HG03064 (cell line): ENCODE measurements at regions not wholly inside any gene's neighbourhood (a gene's known extent, or its start where the extent isn't known, plus 50 kb on each side); places are given as distances from the start of the nearest gene placed in this dataset.

Experiments used
- ATAC-seq: cut with Tn5 transposase; IDR thresholded peaks from one replicate; pipeline ENCODE4 v1.9.1; 2021; ENCODE audit warnings: low read depth; ENCODE audit not compliant: unreplicated experiment

DNA sequence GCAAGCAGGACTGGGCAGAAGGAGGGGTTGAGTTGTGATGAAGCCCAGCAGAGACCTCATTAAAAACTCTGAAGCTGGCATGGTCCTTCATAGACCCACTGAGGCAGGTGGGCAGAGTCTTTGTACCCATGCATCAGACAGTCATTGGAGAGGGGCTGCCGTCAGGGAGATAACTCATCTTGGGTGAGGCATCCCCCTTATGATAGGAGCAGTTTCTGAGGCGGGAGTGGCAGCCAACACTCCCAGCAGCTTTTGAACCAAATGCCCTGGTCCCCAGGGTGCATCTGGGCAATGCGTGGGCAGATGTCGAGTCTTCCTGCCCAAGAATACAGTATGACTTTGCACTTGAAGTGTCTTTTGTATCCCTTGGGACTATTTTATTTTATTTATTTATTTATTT is 68.1 kb downstream of the HTR5A start:
- ATAC-seq = no peak

DNA sequence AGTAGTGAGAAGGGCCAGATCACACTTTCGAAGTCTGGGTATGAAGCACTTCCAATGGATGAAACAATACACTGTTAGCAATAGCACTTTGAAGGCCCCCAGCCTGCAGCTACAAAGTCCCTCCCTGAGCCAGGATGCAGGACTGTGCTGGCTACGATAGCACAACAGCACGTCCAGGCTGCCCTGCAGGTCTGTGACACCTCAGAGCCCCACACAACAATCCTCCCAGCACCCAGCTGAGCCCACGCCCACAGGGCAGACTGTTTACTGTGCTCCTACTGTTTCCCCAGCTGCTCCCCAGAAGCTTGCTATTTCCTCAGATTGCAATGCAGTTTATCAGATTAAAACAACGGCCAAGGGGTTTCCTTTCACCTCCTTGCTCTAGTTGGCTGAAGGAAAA is 71.4 kb downstream of the HTR5A start:
- no peak for ATAC-seq

DNA sequence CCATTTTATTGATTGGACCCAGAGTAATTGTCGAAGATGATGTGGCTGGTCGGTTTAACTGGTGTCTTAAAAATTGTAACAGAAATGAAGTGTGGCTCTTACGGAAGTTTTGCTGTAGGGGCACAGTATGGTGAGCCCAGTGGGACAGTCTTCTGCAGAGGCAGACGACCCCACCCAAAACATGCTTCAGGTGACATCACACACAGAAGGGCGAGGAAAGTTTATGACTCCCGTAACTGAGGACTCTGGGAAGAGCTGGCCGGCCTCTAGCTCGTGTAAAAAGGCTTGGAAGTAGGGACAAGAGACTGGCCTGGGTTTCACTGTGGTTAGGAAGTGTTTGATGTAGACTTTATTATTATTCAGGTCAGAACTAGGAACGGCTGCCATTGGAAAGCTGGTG is 73.3 kb downstream of the HTR5A start:
- ATAC-seq = no peak

DNA sequence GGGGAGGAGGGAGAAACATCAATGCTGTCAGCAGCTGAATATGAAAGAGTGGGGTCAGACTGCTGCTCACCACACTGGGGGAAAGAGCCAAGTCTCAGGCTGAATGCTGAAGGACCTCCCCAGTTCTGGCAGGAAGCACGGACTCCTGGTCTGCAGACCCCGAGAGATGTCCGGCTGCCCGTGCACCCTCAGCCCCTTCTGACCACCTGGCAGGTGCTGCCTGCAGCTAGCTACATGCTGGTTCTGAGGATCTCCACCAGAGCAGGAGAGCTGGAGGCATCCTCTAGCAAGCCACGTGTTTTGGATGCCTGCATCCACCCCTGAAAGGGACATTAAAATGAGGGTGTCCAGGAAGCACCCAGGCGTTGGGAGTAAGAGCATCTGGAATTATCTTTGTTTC is 74.2 kb downstream of the HTR5A start:
- no peak for ATAC-seq

DNA sequence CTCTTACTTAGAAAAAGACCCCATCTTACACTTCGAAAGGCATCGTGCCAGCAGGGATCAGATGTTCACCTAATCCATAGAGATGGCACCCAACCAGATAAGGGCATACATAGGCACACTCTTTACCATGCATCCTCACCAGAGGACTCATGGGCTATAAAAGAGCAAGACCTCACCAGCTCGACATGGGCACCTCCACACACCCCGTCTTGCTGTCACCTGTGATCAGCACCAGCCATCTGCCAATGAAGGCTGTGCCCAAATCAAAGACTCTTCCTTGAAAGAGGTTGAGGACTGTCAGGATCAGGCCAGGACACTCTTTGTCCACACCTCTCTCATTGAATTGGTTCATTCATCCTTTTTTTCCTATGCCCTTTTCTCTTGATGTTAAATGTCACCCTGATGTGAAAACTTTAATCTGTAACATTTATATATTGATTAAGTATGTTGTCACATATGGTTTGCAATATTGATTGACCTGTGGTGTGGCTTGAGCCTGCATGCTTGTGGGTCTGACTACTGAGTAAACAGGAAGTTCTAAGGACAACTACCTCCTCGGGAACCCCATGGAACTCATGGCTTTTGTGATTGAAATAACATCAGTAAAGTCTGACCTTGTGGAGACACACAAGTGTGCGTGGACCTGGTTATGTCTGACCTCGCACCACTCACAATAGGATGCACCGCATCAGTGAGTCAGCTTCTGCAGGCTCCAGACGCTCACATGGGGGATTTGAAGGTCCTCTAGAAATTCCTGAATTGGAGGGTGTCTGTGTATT is 75.5 kb downstream of the HTR5A start:
- ATAC-seq = no peak

DNA sequence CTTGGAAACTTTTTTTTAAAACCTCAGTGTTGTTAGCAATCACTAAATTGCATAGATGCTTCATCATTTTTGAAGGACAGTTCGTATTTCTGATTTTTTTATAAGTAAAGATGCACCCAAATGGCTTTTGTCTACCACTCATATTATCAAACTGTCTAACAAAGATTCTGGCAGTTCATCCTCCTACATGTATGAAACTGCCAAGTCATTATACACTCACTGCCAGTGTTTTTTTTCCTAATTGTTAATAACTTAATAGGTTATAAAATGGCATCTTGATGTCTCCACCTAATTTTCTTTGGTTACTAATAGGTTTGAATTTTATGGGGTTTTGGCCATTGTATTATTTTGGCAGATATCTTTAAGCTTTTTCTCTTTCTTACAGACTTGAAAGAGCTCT is 77.0 kb downstream of the HTR5A start:
- no peak for ATAC-seq

DNA sequence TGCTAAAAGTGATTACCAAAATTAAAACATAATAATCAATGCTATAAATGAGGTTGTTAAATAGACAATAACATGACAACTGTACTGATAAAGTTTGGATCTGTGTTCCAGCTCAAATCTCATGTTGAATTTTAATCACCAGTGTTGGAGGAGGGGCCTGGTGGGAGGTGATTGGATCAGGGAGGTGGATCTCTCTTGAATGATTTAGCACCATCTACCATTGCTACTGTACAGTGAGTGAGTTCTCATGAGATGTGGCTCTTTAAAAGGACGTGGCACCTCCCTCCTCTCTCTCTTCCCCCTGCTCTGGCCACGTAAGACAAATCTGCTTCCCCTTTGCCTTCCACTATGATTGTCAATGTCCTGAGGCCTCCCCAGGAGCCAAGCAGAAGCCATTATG is 77.5 kb downstream of the HTR5A start:
- no peak for ATAC-seq

DNA sequence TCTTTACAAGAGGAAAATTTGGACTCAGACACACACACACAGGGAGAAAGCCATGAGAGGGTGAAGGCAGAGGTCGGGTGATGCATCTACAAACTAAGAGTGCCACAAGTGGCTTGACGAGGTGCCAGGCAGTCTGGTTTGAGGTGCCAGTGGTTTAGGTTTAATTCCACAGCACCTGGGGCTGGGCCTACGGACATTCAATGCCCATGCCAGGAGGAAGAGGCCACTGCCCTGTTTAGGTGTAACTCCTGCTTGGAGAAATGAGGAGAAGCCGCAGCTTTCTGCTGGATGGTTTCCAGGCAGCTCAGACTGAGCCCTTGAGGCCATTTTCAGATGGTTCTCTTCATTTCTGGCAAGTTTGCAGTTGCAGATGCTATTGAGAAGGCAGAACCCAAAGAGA is 83.6 kb downstream of the HTR5A start:
- no peak for ATAC-seq

GRCh38 chr7:155154586-155154985 is 84.5 kb downstream of the HTR5A start:
- ATAC-seq = no peak

DNA sequence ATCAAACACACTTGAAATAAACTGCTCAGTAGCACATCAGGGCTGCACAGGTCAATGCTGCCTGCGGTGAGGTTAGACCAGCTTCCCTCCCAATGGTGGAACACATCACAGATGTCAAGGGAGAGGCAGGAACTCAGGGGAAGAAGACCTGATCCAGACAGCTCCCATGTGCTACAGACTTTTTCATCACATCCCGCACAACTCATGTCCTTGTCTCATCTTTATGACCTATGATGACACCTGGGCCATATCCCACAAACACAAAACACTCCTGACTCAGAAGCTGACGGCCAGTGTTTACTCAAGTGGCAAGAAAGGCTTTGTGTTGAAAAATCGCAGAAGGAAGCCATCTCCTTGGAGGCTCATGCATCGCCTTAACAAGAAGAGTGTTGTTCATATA is 91.6 kb downstream of the HTR5A start:
- ATAC-seq = no peak

DNA sequence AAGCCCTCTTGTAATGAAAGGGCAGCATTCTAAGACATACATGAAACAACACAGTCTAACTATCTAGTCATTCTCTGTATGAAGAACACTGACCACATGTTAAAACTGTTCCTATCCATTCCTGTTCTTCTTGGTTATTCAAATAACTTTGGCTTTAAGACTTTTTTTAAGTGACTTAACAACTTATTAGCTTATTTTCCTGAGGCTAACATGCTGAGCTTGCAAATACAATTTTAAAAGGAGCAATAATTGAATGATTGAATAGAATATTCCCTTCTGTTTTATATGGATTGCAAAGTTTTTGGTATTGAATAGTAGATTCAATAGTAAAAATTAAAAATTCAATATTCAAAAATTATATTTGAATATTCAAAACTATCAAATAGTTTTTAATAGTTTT is 92.3 kb downstream of the HTR5A start:
- no peak for ATAC-seq

DNA sequence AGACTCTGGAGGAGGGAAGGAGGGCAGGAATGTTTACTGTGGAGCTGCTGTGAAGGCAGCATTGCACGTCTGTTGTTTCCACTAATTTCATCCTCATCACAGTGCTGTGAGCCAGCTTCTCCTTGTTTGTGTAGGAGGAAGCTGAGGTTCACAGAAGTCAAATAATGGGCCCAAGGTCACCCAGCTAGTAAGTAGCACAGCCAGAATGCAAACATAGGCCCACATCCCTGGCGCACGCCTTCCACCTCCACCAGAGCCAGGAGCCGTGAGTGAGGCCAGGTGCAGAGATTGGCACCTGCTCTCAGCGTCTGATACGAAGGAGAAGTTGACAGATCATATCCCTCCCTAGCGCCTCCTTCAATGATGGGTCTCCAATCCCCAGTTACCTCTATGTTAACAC is 93.6 kb downstream of the HTR5A start:
- ATAC-seq = no peak

DNA sequence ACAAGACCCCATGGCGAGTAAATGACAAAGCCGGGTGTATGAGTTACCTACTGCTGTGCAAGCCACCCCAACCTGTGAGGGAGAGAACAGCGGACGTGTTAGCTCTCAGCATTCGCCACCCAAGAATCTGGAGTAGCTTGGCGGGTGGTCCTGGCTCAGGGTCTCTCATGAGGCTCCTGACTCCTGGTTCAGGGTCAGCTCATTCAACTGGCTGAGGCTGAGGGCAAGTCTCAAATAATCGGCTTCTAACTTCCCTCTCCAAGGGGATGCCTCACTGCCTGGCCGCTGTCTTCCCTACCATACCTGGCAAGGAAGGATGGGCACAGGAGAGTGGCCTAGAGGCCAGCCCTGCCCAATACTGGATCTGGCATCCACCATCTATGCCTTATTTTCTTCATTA is 94.2 kb downstream of the HTR5A start:
- no peak for ATAC-seq

GRCh38 chr7:155166108-155166507 is 96.0 kb downstream of the HTR5A start:
- ATAC-seq = no peak

DNA sequence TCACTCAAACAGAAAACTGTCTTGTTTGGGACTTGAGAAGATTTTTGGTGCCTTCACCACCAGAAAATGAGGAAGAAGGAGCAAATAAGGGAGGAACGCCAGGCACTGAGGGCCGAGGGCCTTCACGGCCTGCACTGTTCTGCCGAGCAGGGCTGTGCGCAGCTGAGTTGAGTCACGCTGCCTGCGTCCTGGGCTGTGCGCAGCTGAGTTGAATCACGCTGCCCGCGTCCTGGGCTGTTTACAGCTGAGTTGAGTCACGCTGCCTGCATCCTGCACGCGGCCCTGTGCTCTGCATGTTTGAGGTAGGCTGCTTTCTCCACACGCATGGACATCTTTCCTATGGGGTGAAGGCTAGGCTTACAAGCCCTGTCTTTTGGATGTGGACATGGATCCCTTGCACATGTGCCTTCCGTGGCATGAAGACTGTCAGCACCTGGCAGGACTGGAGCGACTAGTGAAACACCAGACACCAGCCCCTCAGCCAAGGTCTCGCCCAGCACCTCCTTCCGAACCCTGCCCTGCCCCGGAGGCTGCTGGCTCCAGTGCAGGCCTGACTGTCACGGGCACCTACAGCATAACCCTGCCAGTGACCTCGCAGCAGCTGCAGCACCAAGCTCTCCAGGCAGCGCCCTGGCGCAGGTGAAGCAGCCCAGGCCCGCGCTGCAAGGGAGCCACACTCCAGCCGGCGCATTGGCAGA is 96.7 kb downstream of the HTR5A start:
- ATAC-seq = no peak

DNA sequence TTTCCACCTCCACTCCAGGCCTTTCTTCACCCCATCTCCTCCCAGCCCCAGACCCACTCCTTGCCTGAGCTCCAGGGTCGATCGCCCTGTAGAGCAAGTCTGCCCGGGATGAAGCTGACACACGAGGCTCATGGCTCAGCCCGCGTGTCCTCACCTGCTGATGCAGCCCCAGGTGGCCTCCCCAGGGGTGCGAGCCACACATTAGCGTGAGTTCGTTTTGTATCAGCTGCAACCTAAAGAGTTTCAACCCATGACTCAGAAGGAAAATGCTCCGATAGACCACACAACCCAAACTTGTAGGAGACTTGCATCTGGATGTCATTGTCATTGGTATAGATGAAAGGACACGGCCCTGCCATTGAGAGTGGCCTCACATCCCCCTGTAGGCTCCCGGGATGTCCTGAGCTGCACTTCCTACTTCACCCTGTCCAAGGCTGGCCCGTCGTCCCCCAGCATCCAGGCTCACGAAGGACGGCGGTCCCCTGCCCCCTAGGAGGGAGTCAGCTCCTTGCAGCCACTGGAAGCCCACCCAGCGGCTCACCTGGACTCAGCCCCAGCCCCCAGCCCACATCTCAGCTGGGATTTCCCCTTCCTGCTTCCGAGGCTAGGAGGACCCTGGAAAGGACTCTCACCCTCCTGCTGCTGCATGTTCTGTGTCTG is 97.7 kb downstream of the HTR5A start:
- ATAC-seq = no peak

DNA sequence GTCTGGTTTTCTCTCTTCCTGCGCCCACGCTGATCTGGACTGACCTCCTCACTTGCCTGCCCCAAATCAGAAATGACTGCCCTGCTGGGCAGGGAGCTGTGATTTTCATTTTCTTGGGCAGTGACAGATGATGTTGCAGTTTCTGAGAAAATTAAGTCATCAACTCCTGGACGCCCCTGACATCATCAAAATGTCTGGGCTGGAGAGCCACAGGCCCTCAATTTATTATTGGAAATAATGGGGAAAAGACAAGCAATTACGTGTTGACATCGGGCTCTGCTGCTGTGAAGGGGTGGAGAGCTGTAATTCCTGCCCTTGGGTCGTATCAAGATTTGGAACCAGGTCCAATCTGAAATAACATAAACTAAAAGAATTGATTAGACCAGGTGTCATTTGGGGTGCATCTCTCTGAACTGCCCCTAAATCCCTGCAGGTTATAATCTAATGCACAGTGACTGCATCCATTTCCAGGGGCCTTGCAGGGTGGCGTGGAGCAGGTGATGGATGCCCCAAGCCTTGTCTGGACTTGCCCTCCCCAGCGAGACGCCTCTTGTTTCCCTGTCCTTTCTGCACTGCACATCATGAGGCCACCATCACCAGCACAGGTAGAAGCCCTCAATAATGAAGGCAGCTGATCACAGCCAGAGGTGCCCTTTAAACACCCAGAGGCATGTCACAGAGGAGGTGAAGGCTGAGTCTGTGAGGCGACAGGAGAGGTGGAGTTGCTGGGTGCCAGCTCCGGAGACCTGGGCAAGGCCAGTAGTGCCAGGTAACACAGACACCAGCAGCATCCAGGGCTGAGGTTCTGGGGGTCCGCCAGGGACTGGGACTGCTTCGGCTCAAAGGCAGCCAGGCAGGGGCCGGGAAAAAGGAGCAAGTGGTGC is 98.7 kb downstream of the HTR5A start:
- no peak for ATAC-seq

GRCh38 chr7:155169498-155170065 is 99.5 kb downstream of the HTR5A start:
- no peak for ATAC-seq

DNA sequence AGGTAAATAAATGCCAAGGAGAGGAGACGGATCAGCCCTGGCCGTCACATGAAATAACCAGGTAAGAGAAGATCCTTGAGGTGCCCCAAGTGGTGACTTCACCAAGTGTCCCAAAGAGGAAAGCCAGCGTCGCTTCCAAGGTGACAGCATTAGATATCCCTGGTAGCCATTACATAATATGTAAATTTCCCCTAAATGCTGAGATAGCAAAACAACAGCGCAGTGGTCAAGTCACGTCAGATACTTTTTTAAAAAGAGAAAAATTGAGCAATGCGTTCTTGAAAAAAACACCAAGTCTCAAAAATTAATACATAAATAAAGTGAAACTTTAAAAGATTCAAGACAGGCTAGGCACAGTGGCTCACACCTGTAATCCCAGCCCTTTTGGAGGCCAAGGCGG is 100.2 kb downstream of the HTR5A start:
- ATAC-seq = no peak

DNA sequence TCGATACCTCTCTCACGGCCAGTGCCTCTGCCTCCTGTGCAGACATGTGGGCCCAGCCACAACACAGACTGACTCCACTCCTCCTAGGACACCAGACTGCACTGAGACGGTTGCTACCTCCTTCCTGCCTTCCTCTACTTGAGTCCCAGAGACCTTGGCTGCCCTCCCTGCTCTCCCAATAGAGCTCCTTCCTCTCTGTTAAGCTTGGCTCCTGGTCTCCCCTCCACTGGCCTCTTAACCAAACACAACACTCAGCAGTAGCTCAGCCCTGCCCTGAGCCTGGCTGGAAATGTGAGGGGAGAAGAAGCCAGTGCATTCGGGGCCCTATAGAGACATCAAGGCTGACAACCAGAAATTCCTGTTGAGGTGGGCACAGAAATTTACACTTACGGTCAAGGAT is 102.0 kb downstream of the HTR5A start:
- ATAC-seq = no peak

DNA sequence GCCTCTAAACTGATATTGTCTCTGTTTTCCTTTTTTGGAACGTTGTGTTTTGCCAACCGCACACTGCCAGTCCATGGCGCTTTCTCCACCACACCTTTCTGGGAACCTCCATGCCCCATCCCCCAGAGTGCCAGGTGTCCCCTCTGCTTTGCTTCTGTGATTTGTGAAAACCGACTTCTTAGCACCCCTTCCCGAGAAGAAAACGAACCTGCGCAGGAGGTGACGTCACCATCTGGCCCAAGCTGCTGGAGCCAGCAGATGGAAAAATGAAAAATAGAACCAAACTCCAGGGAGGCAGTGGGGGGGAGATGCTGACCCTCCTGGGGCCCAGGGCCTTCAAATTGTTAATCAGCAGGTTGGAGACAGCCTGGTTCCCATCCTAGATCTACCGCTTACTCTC is 103.8 kb downstream of the HTR5A start:
- ATAC-seq = no peak
